ENCODE measurements at regions not wholly inside any gene's neighbourhood (a gene's known extent, or its start where the extent isn't known, plus 50 kb on each side); places are given as distances from the start of the nearest gene placed in this dataset.
"Not testable (repeated sequence)": the region's sequence is repeated elsewhere in the genome, so short reads cannot be mapped to it uniquely, and the experiment has no call there.

DNA sequence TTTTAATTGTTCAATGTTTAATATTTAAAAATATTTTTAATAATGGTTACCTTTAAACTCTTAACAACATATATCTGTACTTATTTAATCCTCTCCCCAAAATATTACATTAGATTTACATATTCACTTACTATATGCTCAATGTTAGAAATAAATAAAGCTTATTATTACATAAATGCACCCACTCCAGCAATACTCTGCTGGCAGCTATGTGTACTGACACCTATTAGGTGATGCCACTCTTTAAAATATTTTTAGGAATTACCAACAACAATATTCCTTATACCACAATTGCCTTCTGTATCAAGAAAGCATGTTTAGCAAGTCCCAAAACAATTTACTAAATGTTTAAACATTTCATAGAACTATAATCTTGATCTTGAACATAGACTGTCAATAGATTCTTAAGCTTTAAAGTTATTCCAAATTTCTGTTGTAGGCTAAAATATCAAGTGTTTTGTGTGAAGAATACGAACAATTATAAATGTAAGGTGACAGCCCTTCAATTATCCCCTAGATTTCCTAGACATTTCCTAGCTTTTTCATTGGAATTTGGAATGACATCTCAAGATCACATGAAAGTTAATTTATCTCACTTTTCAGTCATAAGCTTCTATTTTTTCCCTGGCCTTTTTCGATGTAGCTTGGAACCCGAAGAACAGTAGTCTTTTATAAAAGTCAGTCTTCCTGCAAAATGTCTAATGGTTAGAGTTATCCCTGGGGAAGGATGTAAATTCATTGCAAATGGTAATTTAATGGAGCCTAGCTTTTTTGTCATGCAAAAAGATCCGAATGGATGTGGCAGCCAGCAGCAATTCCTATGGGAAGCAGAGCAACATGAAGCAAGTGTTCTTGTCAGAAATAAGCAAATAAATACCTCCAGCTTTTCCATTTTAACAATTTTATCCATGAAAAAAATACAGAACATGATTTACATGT lies 907.5 kb upstream of the ATXN7L3B start:
- H3K27me3 Mint-ChIP-seq (ENCODE audit: low read depth in 2 of 2), result no peaks in the 10 kb centered on the region
- ATAC-seq (no peak), DNase-seq (no peak)
- peaks cover 4 to 16% of the 10 kb centered on the region in 2 donors for H3K9me3 Mint-ChIP-seq
- H3K4me3 Mint-ChIP-seq, result no peak overlapping the region
- intact Hi-C loops (cut with micrococcal nuclease), result no loop called here
- Histone ChIP-seq H3K36me3 (ENCODE audit: control insufficient read depth, insufficient read depth, low read length) (no peaks in the 10 kb centered on the region), H3K4me1 (ENCODE audit: control insufficient read depth, insufficient read depth, low read length) (no peaks in the 10 kb centered on the region), H3K4me3 (ENCODE audit: low read length) (no peak overlapping the region), H3K27ac (ENCODE audit: low read length) (no peak overlapping the region), H3K9me3 (ENCODE audit: control insufficient read depth, insufficient read depth, low read length) (no peaks in the 10 kb centered on the region), H3K27me3 (ENCODE audit: control insufficient read depth, insufficient read depth, low read length) (no peaks in the 10 kb centered on the region)
- no peaks in the 10 kb centered on the region for H3K36me3 Mint-ChIP-seq
- no peak for TF ChIP-seq CTCF (IDR thresholded peaks at IDR 0.05)
- 64% methylated on average over 3 of the region's 4 CpGs for WGBS (ENCODE audit: insufficient coverage)
- no peak overlapping the region for H3K27ac Mint-ChIP-seq
- no peaks in the 10 kb centered on the region for H3K4me1 Mint-ChIP-seq

GRCh38 chr12:73632191-73632590 lies 905.4 kb upstream of the ATXN7L3B start:
- no peak for ATAC-seq
- no peak overlapping the region for H3K4me3 Mint-ChIP-seq

GRCh38 chr12:73632661-73633060 lies 905.0 kb upstream of the ATXN7L3B start:
- WGBS (ENCODE audit: insufficient coverage), result 74% methylated on average over 4 of the region's 4 CpGs
- DNase-seq (no peak), ATAC-seq (no peak)
- H3K4me1 Mint-ChIP-seq, result no peaks in the 10 kb centered on the region
- H3K27ac Mint-ChIP-seq, result no peak overlapping the region
- H3K9me3 Mint-ChIP-seq, result peaks cover 10 to 22% of the 10 kb centered on the region in 2 donors
- no peak overlapping the region for H3K4me3 ChIP-seq (ENCODE audit: low read length)
- H3K27ac ChIP-seq (ENCODE audit: low read length), result no peak overlapping the region
- no peak for TF ChIP-seq CTCF (IDR thresholded peaks at IDR 0.05)
- H3K9me3 ChIP-seq (ENCODE audit: control insufficient read depth, insufficient read depth, low read length), result no peaks in the 10 kb centered on the region
- intact Hi-C loops (cut with micrococcal nuclease), result no loop called here
- no peaks in the 10 kb centered on the region for H3K36me3 ChIP-seq (ENCODE audit: control insufficient read depth, insufficient read depth, low read length)
- H3K4me1 ChIP-seq (ENCODE audit: control insufficient read depth, insufficient read depth, low read length), result no peaks in the 10 kb centered on the region
- no peaks in the 10 kb centered on the region for H3K36me3 Mint-ChIP-seq
- H3K4me3 Mint-ChIP-seq, result no peak overlapping the region
- no peaks in the 10 kb centered on the region for H3K27me3 Mint-ChIP-seq (ENCODE audit: low read depth in 2 of 2)
- H3K27me3 ChIP-seq (ENCODE audit: control insufficient read depth, insufficient read depth, low read length), result no peaks in the 10 kb centered on the region

More at GRCh38 chr12:73632191-73632590, 905.4 kb upstream of the ATXN7L3B start:
- Mint-ChIP-seq H3K36me3 (no peaks in the 10 kb centered on the region), H3K4me1 (no peaks in the 10 kb centered on the region), H3K9me3 (peaks cover 8 to 19% of the 10 kb centered on the region in 2 donors), H3K27ac (no peak overlapping the region), H3K27me3 (ENCODE audit: low read depth in 2 of 2) (no peaks in the 10 kb centered on the region)
- TF ChIP-seq CTCF (IDR thresholded peaks at IDR 0.05), result no peak
- H3K27me3 ChIP-seq (ENCODE audit: control insufficient read depth, insufficient read depth, low read length), result no peaks in the 10 kb centered on the region
- H3K27ac ChIP-seq (ENCODE audit: low read length), result no peak overlapping the region
- H3K4me1 ChIP-seq (ENCODE audit: control insufficient read depth, insufficient read depth, low read length), result no peaks in the 10 kb centered on the region
- intact Hi-C loops (cut with micrococcal nuclease), result no loop called here
- no peak overlapping the region for H3K4me3 ChIP-seq (ENCODE audit: low read length)
- DNase-seq, result no peak
- H3K36me3 ChIP-seq (ENCODE audit: control insufficient read depth, insufficient read depth, low read length), result no peaks in the 10 kb centered on the region
- no peaks in the 10 kb centered on the region for H3K9me3 ChIP-seq (ENCODE audit: control insufficient read depth, insufficient read depth, low read length)

- H3K36me3 ChIP-seq (ENCODE audit: control insufficient read depth, insufficient read depth, low read length); H3K36me3 Mint-ChIP-seq; ATAC-seq; H3K4me3 Mint-ChIP-seq; H3K27ac Mint-ChIP-seq; H3K27me3 ChIP-seq (ENCODE audit: control insufficient read depth, insufficient read depth, low read length); H3K4me1 Mint-ChIP-seq; H3K4me1 ChIP-seq (ENCODE audit: control insufficient read depth, insufficient read depth, low read length); intact Hi-C loops (cut with micrococcal nuclease); H3K27me3 Mint-ChIP-seq (ENCODE audit: low read depth in 2 of 2); DNase-seq; H3K9me3 ChIP-seq (ENCODE audit: control insufficient read depth, insufficient read depth, low read length); H3K27ac ChIP-seq (ENCODE audit: low read length); H3K4me3 ChIP-seq (ENCODE audit: low read length): not testable (repeated sequence)
- H3K9me3 Mint-ChIP-seq, result peaks cover 16 to 28% of the 10 kb centered on the region in 2 donors
- WGBS (ENCODE audit: insufficient coverage), result 88% methylated on average over 5 of the region's 5 CpGs
These were observed 898.2 kb upstream of the ATXN7L3B start for GRCh38 chr12:73639397-73639796.

Data from natural killer cell (primary cell).